GM20431 (cell line): ENCODE measurements at regions not wholly inside any gene's neighbourhood (a gene's known extent, or its start where the extent isn't known, plus 50 kb on each side); places are given as distances from the start of the nearest gene placed in this dataset.

Experiments
- in situ Hi-C: fragments of 300-500 bp; cut with MseI, MboI; formaldehyde crosslinking; loops from one replicate; pipeline ENCODE4 v1.15.0; 2020; ENCODE audit warnings: low sequenced_read_pairs; ENCODE audit not compliant: unreplicated experiment

GRCh38 chr13:21946964-21947363 is 276.1 kb downstream of the FGF9 start:
- in situ Hi-C loops: no loop called here

- in situ Hi-C loops: no loop called here
These were observed 278.0 kb downstream of the FGF9 start for GRCh38 chr13:21948769-21949474.

- in situ Hi-C loops: no loop called here
These were observed 279.1 kb downstream of the FGF9 start for GRCh38 chr13:21949818-21950429.

GRCh38 chr13:21956666-21957065 is 285.8 kb downstream of the FGF9 start:
- in situ Hi-C loops: no loop called here

GRCh38 chr13:21957833-21958232 is 287.0 kb downstream of the FGF9 start:
- in situ Hi-C loops: no loop called here

- in situ Hi-C loops: no loop called here
These were observed 289.2 kb downstream of the FGF9 start for GRCh38 chr13:21960108-21960507.

- in situ Hi-C loops: no loop called here
These were observed 293.8 kb downstream of the FGF9 start for GRCh38 chr13:21964686-21965085.

GRCh38 chr13:21965095-21965494 is 294.2 kb downstream of the FGF9 start:
- in situ Hi-C loops: no loop called here

- in situ Hi-C loops: no loop called here
These were observed 295.1 kb downstream of the FGF9 start for GRCh38 chr13:21966014-21966413.

- in situ Hi-C loops: no loop called here
These were observed 297.0 kb downstream of the FGF9 start for GRCh38 chr13:21967871-21968270.

GRCh38 chr13:21970172-21970571 is 299.3 kb downstream of the FGF9 start:
- in situ Hi-C loops: no loop called here

- in situ Hi-C loops: no loop called here
These were observed 300.0 kb downstream of the FGF9 start for GRCh38 chr13:21970918-21971317.

- in situ Hi-C loops: no loop called here
These were observed 301.1 kb downstream of the FGF9 start for GRCh38 chr13:21971662-21972621.

- in situ Hi-C loops: no loop called here
These were observed 302.7 kb downstream of the FGF9 start for GRCh38 chr13:21973437-21974125.

GRCh38 chr13:21974741-21975140 is 303.9 kb downstream of the FGF9 start:
- in situ Hi-C loops: no loop called here

- in situ Hi-C loops: no loop called here
These were observed 305.3 kb downstream of the FGF9 start for GRCh38 chr13:21976159-21976558.

- in situ Hi-C loops: no loop called here
These were observed 308.4 kb downstream of the FGF9 start for GRCh38 chr13:21979161-21979806.

- in situ Hi-C loops: no loop called here
These were observed 309.2 kb downstream of the FGF9 start for GRCh38 chr13:21980049-21980448.

- in situ Hi-C loops: no loop called here
These were observed 313.3 kb downstream of the FGF9 start for GRCh38 chr13:21984156-21984555.

GRCh38 chr13:21986602-21987001 is 315.7 kb downstream of the FGF9 start:
- in situ Hi-C loops: no loop called here
